Stimulated activated CD4-positive, alpha-beta T cell treated with anti-CD3 and anti-CD28 coated beads, Interleukin-4, amount 100 ng/mL, for 24 hours (primary cell): ENCODE measurements at regions not wholly inside any gene's neighbourhood (a gene's known extent, or its start where the extent isn't known, plus 50 kb on each side); places are given as distances from the start of the nearest gene placed in this dataset.
"Not testable (repeated sequence)": the region's sequence is repeated elsewhere in the genome, so short reads cannot be mapped to it uniquely, and the experiment has no call there.

Source experiments
- DNase-seq: peaks from one replicate; pipeline ENCODE4 v3.0.0-alpha.2; 2020

DNA sequence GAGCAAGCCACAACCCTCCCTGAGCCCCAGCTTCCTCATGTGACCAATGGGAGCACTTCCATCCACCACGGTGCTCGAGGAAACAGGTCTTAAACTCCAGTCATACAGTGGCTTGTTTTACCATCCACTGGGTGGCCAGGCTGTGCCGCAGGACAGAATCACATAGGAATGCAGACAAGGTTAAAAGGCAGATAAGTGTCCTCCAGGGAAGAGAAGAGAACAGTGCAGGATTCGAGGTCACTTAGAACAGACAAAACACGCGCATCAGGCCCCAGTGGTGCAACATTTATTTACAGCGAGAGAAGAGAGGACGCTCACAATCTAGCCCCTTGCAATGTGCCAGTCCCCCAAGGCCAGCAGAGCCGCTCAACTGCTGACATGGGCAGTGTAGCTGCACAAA, 92.8 kb downstream of the TMEM130 start:
- no peak for DNase-seq

GRCh38 chr7:98778421-98778820, 91.4 kb downstream of the TMEM130 start:
- no peak for DNase-seq

DNA sequence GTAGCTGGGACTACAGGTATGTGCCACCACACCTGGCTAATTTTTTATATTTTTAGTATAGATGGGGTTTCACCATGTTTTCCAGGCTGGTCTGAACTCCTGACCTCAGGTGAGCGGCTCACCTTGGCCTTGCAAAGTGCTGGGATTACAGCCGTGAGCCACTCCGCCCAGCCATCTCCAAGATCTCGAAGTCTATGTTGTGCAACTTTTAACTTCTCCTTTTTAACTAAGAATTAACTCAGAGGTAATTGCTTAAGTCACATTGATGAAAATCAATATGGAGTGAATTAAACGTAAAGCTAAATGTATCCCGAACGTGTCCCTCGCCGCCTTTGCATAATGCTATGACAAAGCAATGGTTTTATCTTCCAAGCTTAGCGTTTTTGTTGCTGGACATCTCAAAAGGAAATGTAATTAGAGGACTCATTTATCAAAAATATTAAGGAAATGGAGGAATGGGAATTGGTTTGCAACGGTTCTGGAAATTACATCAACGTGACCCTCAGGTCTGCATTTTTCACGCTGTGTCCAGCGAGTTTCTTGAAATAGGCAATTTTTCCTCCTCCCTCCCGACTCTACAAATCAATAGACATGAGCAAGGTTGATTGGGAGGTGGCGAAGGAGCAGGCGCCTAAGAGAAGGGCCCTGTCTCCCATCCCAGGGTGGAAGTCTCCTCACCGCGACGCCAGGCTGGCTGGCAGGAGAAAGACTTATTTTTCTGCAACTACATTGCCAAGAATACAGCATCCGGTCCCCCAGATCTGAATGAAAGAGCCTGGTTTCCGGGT, 89.8 kb downstream of the TMEM130 start:
- DNase-seq: no peak

DNA sequence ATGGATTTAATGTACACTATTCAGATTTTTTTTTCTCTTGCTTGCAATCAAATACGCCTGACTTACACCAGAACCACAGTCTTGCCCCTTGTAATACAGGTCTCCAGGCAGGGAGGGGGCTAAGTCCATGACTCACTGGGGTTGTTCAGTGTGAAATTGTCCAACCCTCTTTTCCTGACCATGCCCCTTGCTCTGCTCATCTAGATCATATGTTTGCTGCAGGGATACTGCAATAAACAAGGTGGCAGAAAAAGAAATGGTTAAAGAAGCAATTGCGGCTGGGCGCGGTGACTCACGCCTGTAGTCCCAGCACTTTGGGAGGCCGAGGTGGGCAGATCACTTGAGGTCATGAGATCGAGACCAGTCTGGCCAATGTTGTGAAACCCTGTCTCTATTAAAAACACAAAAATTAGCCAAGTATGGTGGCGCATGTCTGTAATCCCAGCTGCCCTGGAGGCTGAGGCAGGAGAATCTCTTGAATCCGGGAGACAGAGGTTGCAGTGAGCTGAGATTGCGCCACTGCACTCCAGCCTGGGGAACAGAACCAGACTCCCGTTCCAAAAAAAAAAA, 85.5 kb downstream of the TMEM130 start:
- DNase-seq: no peak

- DNase-seq: no peak
Measured at GRCh38 chr7:98785929-98786571, 83.8 kb downstream of the TMEM130 start.

DNA sequence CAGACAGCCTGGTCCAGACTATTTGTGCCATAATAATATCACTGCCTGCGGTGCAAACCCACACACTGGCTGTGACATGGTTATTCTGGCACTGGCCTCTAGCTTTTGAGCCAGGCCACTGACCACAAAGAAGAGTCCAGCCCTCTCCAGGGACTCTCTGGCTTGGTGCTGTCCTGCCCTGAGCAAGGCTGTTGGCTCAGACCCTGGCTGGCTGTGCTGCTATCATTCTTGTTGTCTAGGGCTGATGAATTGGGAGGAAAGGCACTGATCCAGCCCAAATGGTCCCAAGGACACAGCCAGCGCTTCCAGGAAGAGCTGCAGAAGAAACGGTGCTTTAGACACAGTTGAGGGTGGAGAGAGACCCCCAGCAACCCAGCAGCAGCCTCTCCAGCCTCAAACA, 80.8 kb downstream of the TMEM130 start:
- no peak for DNase-seq

- not testable (repeated sequence) for DNase-seq
Measured at GRCh38 chr7:98794453-98794852, 75.4 kb downstream of the TMEM130 start.

DNA sequence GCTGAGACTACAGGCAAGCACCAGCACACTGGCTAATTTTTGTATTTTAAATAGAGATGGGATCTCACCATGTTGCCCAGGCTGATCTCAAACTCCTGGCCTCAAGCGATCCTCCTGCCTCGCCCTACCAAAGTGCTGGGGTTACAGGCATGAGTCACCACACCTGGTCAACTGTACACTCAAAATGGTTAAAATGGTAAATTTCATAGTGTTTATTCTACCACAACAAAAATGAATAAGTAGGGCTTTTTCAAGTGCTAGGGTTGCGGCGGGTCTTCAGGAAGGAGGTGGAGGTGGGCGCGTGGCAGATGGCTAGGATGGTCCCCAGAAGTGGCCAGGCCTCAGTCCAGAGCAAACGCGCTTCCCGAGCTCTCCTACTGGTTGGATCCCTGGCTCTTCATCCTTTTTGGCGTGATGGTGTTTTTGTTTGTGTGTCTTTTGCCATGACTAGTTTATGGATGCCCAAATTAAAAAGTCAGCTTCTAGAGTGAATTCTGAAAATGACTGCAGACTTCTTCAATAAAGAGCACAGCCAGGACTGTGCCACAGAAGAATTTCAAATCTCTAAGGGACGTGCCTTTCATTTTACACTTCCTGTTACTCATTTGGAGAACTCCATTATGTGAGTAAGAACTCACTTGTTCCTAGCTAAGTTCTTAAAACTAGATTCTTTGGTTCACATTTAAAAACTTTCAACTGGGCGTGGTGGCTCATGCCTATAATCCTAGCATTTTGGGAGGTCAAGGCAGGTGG, 73.9 kb downstream of the TMEM130 start:
- no peak for DNase-seq
